Fibroblast of lung (primary cell): ENCODE measurements at regions not wholly inside any gene's neighbourhood (a gene's known extent, or its start where the extent isn't known, plus 50 kb on each side); places are given as distances from the start of the nearest gene placed in this dataset.

Experiments
- DNase-seq, 2 donors: peaks; one replicate each; pipeline versions ENCODE4 v3.0.0 to v3.0.0-alpha.2; 2010; ENCODE audit warnings: low read depth in 2 of 2
- H2AFZ ChIP-seq: 2 replicates; pipeline ENCODE4 v1.5.1; 2012; ENCODE audit warnings: low read length, control low read depth, inconsistent platforms
- H3K27ac ChIP-seq: 2 replicates; pipeline ENCODE4 v1.5.1; 2011; ENCODE audit warnings: low read length, control low read depth; ENCODE audit not compliant: insufficient read depth
- H3K27me3 ChIP-seq: 2 replicates; pipeline ENCODE4 v1.5.1; 2011; ENCODE audit warnings: mild to moderate bottlenecking, low read length; ENCODE audit not compliant: control insufficient read depth, insufficient read depth
- H3K36me3 ChIP-seq: 2 replicates; pipeline ENCODE4 v1.5.1; 2011; ENCODE audit warnings: low read length; ENCODE audit not compliant: control insufficient read depth, insufficient read depth
- H3K4me1 ChIP-seq: 2 replicates; pipeline ENCODE4 v1.5.1; 2011; ENCODE audit warnings: low read length; ENCODE audit not compliant: control insufficient read depth, insufficient read depth; ENCODE audit errors: extremely low read depth
- H3K4me2 ChIP-seq: 2 replicates; pipeline ENCODE4 v1.5.1; 2011; ENCODE audit warnings: low read length, control low read depth; ENCODE audit not compliant: insufficient read depth; ENCODE audit errors: extremely low read depth
- H3K4me3 ChIP-seq, 4 experiments: fragments of 200-600 bp in 1 of 4; sonication (generic) in 1 of 4; replicated peaks in 1 of 4; 2 replicates each; pipeline ENCODE4 v1.5.1; 2011 to 2016; ENCODE audit warnings: low read length in 4 of 4, low read depth in 3 of 4, mild to moderate bottlenecking in 3 of 4, control low read depth in 2 of 4, inconsistent platforms in 1 of 4, mixed read lengths in 1 of 4; ENCODE audit not compliant: insufficient read depth in 1 of 4; ENCODE audit errors: control extremely low read depth in 1 of 4
- H3K79me2 ChIP-seq: 2 replicates; pipeline ENCODE4 v1.5.1; 2012; ENCODE audit warnings: mild to moderate bottlenecking, low read length, inconsistent platforms; ENCODE audit not compliant: control insufficient read depth, insufficient read depth
- H3K9ac ChIP-seq: 2 replicates; pipeline ENCODE4 v1.5.1; 2011; ENCODE audit warnings: mild to moderate bottlenecking, low read length, control low read depth; ENCODE audit not compliant: insufficient read depth
- H3K9me3 ChIP-seq: 2 replicates; pipeline ENCODE4 v1.5.1; 2012; ENCODE audit warnings: low read depth, low read length; ENCODE audit not compliant: control insufficient read depth, insufficient read depth
- H4K20me1 ChIP-seq: 2 replicates; pipeline ENCODE4 v1.5.1; 2011; ENCODE audit warnings: low read length; ENCODE audit not compliant: control insufficient read depth, insufficient read depth; ENCODE audit errors: extremely low read depth
- CTCF ChIP-seq, 2 donors: IDR thresholded peaks in 1 of 2; conservative IDR thresholded peaks in 1 of 2; 1 replicate in 1 of 2; 2 replicates in 1 of 2; pipeline ENCODE4 v1.5.1; 2011 to 2012; ENCODE audit warnings: low read length in 2 of 2, control low read depth in 1 of 2, inconsistent platforms in 1 of 2, low read depth in 1 of 2, mild to moderate bottlenecking in 1 of 2
- EZH2 ChIP-seq: IDR thresholded peaks from 2 replicates; pipeline ENCODE4 v1.5.1; 2012; ENCODE audit warnings: low read length, control low read depth, mild to moderate bottlenecking; ENCODE audit errors: missing control alignments

DNA sequence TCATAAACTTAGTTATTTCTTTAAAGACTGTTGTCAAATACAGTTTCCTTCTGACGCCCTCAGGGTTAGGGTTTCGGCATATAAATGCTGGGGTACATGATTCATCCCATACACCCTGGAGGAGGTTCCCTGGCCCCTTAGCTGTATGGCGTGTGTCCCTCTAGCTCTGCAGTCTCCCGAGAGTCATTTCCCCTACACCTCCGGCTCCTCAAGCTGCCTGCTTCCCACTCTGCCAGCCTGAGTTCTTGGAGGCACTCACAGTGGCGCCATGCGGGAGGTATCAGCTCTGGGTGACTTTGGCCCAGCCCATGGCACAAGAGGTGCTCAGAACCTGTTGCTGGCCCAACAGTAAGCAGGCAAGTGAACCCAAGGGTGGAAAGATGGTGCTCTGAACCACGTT is 70.2 kb upstream of the TRPM1 start:
- no peak overlapping the region for H3K27ac ChIP-seq
- H4K20me1 ChIP-seq, result no peaks in the 10 kb centered on the region
- H3K9ac ChIP-seq, result no peak overlapping the region
- H3K27me3 ChIP-seq, result no peaks in the 10 kb centered on the region
- no peaks in the 10 kb centered on the region for H3K36me3 ChIP-seq
- no peak for DNase-seq
- no peak for TF ChIP-seq CTCF (conservative IDR thresholded peaks at IDR 0.05 in 1 of 2, IDR thresholded peaks at IDR 0.05 in 1 of 2; ENCODE audit: low read depth in 1 of 2, low read length in 2 of 2)
- TF ChIP-seq EZH2, result no peak
- no peaks in the 10 kb centered on the region for H3K79me2 ChIP-seq
- no peaks in the 10 kb centered on the region for H3K9me3 ChIP-seq
- no peak overlapping the region for H2AFZ ChIP-seq
- H3K4me2 ChIP-seq, result no peak overlapping the region
- no peak overlapping the region for H3K4me3 ChIP-seq
- no peaks in the 10 kb centered on the region for H3K4me1 ChIP-seq

GRCh38 chr15:31172606-31173005 is 71.1 kb upstream of the TRPM1 start:
- Histone ChIP-seq H2AFZ (no peak overlapping the region), H3K4me1 (no peaks in the 10 kb centered on the region), H3K27ac (no peak overlapping the region), H3K9me3 (no peaks in the 10 kb centered on the region), H3K4me3 (no peak overlapping the region), H3K79me2 (no peaks in the 10 kb centered on the region), H3K27me3 (no peaks in the 10 kb centered on the region), H3K9ac (no peak overlapping the region), H4K20me1 (no peaks in the 10 kb centered on the region), H3K36me3 (no peaks in the 10 kb centered on the region), H3K4me2 (no peak overlapping the region)
- no peak for DNase-seq
- TF ChIP-seq CTCF (conservative IDR thresholded peaks at IDR 0.05 in 1 of 2, IDR thresholded peaks at IDR 0.05 in 1 of 2; ENCODE audit: low read depth in 1 of 2, low read length in 2 of 2) (no peak), EZH2 (no peak)

GRCh38 chr15:31173790-31174450 is 72.4 kb upstream of the TRPM1 start:
- Histone ChIP-seq H3K9me3 (no peaks in the 10 kb centered on the region), H3K79me2 (no peaks in the 10 kb centered on the region), H2AFZ (no peak overlapping the region), H3K27ac (no peak overlapping the region), H3K9ac (no peak overlapping the region), H4K20me1 (no peaks in the 10 kb centered on the region), H3K27me3 (no peaks in the 10 kb centered on the region), H3K4me2 (no peak overlapping the region), H3K36me3 (no peaks in the 10 kb centered on the region), H3K4me3 (no peak overlapping the region), H3K4me1 (no peaks in the 10 kb centered on the region)
- no peak for DNase-seq
- no peak for TF ChIP-seq CTCF (conservative IDR thresholded peaks at IDR 0.05 in 1 of 2, IDR thresholded peaks at IDR 0.05 in 1 of 2; ENCODE audit: low read depth in 1 of 2, low read length in 2 of 2)
- no peak for TF ChIP-seq EZH2
